ENCODE measurements at regions not wholly inside any gene's neighbourhood (a gene's known extent, or its start where the extent isn't known, plus 50 kb on each side); places are given as distances from the start of the nearest gene placed in this dataset.

DNA sequence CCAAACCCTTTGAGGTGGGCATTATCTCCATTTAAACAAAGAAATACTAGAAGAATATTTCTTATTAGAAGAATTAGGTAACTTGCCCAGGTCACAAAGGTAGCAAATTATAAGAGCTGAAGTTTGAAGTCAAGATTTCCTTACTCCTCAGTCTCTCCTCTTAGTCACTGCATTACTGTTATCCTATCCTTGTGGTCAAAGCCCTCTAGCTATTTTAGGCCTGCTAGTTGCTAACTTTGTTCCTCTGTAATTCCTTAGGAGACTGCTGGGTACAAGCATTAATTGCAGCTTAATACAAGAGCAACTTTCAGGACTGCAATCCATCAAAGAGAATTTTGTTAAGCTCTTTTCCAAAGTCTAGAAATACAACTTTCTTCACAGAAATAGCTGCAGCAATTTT lies 528.2 kb downstream of the ZIC1 start:
- Histone ChIP-seq H3K9me3 (ENCODE audit: insufficient read depth, low read depth, low read length) (no peaks in the 10 kb centered on the region), H3K4me3 (ENCODE audit: insufficient read depth, low read depth, low read length) (no peak overlapping the region), H3K36me3 (ENCODE audit: insufficient read depth, low read length) (no peaks in the 10 kb centered on the region), H3K4me1 (ENCODE audit: insufficient read depth, low read length) (peaks cover 5% of the 10 kb centered on the region), H2AFZ (ENCODE audit: low read depth, low read length) (no peak overlapping the region), H3K27ac (ENCODE audit: low read depth, low read length) (no peak overlapping the region), H3K4me2 (ENCODE audit: low read length) (no peak overlapping the region), H3K9ac (ENCODE audit: low read length) (no peak overlapping the region), H3K27me3 (ENCODE audit: insufficient read depth, low read length) (no peaks in the 10 kb centered on the region), H3K79me2 (ENCODE audit: insufficient read depth, low read length) (no peaks in the 10 kb centered on the region), H4K20me1 (ENCODE audit: insufficient read depth, low read length) (no peaks in the 10 kb centered on the region)
- TF ChIP-seq CTCF (IDR thresholded peaks at IDR 0.05; ENCODE audit: insufficient read depth, low read depth, low read length) (no peak), EZH2 (IDR thresholded peaks at IDR 0.05; ENCODE audit: insufficient read depth, low read length) (no peak)
- no peak overlapping the region for H3K4me3 Mint-ChIP-seq (ENCODE audit: unreplicated experiment)
- no peak overlapping the region for H3K27ac Mint-ChIP-seq (ENCODE audit: unreplicated experiment)
- H3K27me3 Mint-ChIP-seq (ENCODE audit: low read depth, unreplicated experiment): no peaks in the 10 kb centered on the region
- peak; percentile 53 for DNase-seq (ENCODE audit: low read depth)
- H3K9me3 Mint-ChIP-seq (ENCODE audit: unreplicated experiment): no peaks in the 10 kb centered on the region
- peaks cover 27% of the 10 kb centered on the region for H3K4me1 Mint-ChIP-seq (ENCODE audit: low read depth, unreplicated experiment)
- FAIRE-seq: no peak
- no peaks in the 10 kb centered on the region for H3K36me3 Mint-ChIP-seq (ENCODE audit: low read depth, unreplicated experiment)

DNA sequence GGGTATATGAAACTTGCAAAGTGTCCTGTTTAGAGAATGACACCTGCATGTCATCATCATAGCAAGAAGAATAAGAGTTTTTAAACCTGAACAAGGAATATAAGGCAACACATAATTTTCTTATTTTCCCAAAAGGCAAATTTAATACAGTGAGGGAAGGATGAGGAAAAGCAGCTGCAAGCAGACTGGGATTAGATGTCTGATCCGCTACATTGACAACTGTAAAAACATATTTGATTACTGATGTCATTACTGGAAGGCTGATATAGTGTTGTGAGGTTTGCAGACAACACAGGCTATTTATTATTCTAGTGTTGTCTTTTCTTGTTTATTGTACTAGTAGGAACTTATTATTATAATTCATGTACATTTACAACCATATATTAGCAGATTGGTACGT lies 528.7 kb downstream of the ZIC1 start:
- Mint-ChIP-seq H3K4me3 (ENCODE audit: unreplicated experiment) (no peak overlapping the region), H3K36me3 (ENCODE audit: low read depth, unreplicated experiment) (no peaks in the 10 kb centered on the region), H3K27ac (ENCODE audit: unreplicated experiment) (no peak overlapping the region), H3K27me3 (ENCODE audit: low read depth, unreplicated experiment) (no peaks in the 10 kb centered on the region), H3K9me3 (ENCODE audit: unreplicated experiment) (no peaks in the 10 kb centered on the region), H3K4me1 (ENCODE audit: low read depth, unreplicated experiment) (peaks cover 29% of the 10 kb centered on the region)
- H3K79me2 ChIP-seq (ENCODE audit: insufficient read depth, low read length): no peaks in the 10 kb centered on the region
- H3K9ac ChIP-seq (ENCODE audit: low read length): no peak overlapping the region
- no peaks in the 10 kb centered on the region for H3K9me3 ChIP-seq (ENCODE audit: insufficient read depth, low read depth, low read length)
- no peak for DNase-seq (ENCODE audit: low read depth)
- TF ChIP-seq EZH2 (IDR thresholded peaks at IDR 0.05; ENCODE audit: insufficient read depth, low read length): no peak
- no peak for TF ChIP-seq CTCF (IDR thresholded peaks at IDR 0.05; ENCODE audit: insufficient read depth, low read depth, low read length)
- peaks cover 10% of the 10 kb centered on the region for H3K4me1 ChIP-seq (ENCODE audit: insufficient read depth, low read length)
- no peak overlapping the region for H2AFZ ChIP-seq (ENCODE audit: low read depth, low read length)
- no peaks in the 10 kb centered on the region for H3K27me3 ChIP-seq (ENCODE audit: insufficient read depth, low read length)
- H3K4me2 ChIP-seq (ENCODE audit: low read length): no peak overlapping the region
- H4K20me1 ChIP-seq (ENCODE audit: insufficient read depth, low read length): no peaks in the 10 kb centered on the region
- no peak for FAIRE-seq
- no peaks in the 10 kb centered on the region for H3K36me3 ChIP-seq (ENCODE audit: insufficient read depth, low read length)
- no peak overlapping the region for H3K27ac ChIP-seq (ENCODE audit: low read depth, low read length)
- no peak overlapping the region for H3K4me3 ChIP-seq (ENCODE audit: insufficient read depth, low read depth, low read length)

DNA sequence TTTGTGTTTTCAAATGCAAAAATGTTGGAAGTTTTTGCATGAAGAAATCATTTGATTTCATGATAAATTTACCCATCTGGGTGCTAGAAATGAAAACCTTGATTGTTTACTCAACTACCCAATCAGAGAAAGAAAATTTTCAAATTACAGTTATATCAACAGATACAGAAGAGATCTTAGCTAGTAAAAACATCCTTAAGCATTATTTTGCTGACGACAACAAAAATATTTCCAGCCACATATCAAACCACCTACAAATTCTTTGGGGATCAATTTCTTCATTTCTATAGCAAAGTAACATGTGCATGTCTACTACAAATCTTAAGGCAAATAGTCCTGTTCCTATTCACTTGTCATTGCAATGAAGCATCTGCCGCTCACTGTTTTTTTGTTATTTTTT lies 530.3 kb downstream of the ZIC1 start:
- H3K9ac ChIP-seq (ENCODE audit: low read length): peak overlapping the region; percentile 45
- Mint-ChIP-seq H3K4me3 (ENCODE audit: unreplicated experiment) (peak overlapping the region; percentile 81), H3K27me3 (ENCODE audit: low read depth, unreplicated experiment) (no peaks in the 10 kb centered on the region), H3K36me3 (ENCODE audit: low read depth, unreplicated experiment) (no peaks in the 10 kb centered on the region), H3K27ac (ENCODE audit: unreplicated experiment) (peak overlapping the region; percentile 89), H3K9me3 (ENCODE audit: unreplicated experiment) (no peaks in the 10 kb centered on the region), H3K4me1 (ENCODE audit: low read depth, unreplicated experiment) (peaks cover 41% of the 10 kb centered on the region)
- H3K9me3 ChIP-seq (ENCODE audit: insufficient read depth, low read depth, low read length): no peaks in the 10 kb centered on the region
- peak overlapping the region; percentile 77 for H3K4me2 ChIP-seq (ENCODE audit: low read length)
- H3K36me3 ChIP-seq (ENCODE audit: insufficient read depth, low read length): no peaks in the 10 kb centered on the region
- peaks cover 21% of the 10 kb centered on the region for H3K4me1 ChIP-seq (ENCODE audit: insufficient read depth, low read length)
- no peaks in the 10 kb centered on the region for H3K27me3 ChIP-seq (ENCODE audit: insufficient read depth, low read length)
- no peak overlapping the region for H3K27ac ChIP-seq (ENCODE audit: low read depth, low read length)
- TF ChIP-seq CTCF (IDR thresholded peaks at IDR 0.05; ENCODE audit: insufficient read depth, low read depth, low read length) (no peak), EZH2 (IDR thresholded peaks at IDR 0.05; ENCODE audit: insufficient read depth, low read length) (no peak)
- no peak for DNase-seq (ENCODE audit: low read depth)
- no peaks in the 10 kb centered on the region for H3K79me2 ChIP-seq (ENCODE audit: insufficient read depth, low read length)
- H4K20me1 ChIP-seq (ENCODE audit: insufficient read depth, low read length): no peaks in the 10 kb centered on the region
- peak overlapping the region; percentile 32 for H3K4me3 ChIP-seq (ENCODE audit: insufficient read depth, low read depth, low read length)
- no peak for FAIRE-seq
- peak overlapping the region; percentile 45 for H2AFZ ChIP-seq (ENCODE audit: low read depth, low read length)
